K562 (cell line): ENCODE measurements at regions not wholly inside any gene's neighbourhood (a gene's known extent, or its start where the extent isn't known, plus 50 kb on each side); places are given as distances from the start of the nearest gene placed in this dataset.

Source experiments
- ATAC-seq: fragments of 200-7000 bp; cut with Tn5 transposase; 3 replicates; pipeline ENCODE4 v1.9.1; 2020; ENCODE audit warnings: moderate library complexity
- BruUV-seq: library from RNA; stranded (reverse); fragments of 400-500 nt; replicated peaks from 2 replicates; lab custom pipeline; 2021; lab: Mats Ljungman, UMichigan
- CTCF ChIA-PET: fragments of 300-600 bp; formaldehyde crosslinking; extraction: SDS; loops from one replicate; lab custom pipeline; 2021; ENCODE audit warnings: low intra/inter-chr PET ratio; lab: Yijun Ruan, JAX
- POLR2A ChIA-PET: fragments of 300-600, 350-650 bp; sonication (Branson Sonifier 250); formaldehyde crosslinking; extraction: SDS; loops from one replicate; lab custom pipeline; 2021; ENCODE audit warnings: antibody characterized with exemption, inconsistent platforms; lab: Yijun Ruan, JAX
- DNase-seq, 4 experiments: peaks; one replicate each; pipeline versions ENCODE4 v3.0.0 to v3.0.0-alpha.2; 2011 to 2018; ENCODE audit warnings: low spot score in 3 of 4, mixed read lengths in 3 of 4; ENCODE audit errors: extremely low read depth in 1 of 4
- FAIRE-seq: peaks from 2 replicates; lab custom pipeline; 2011; peaks lifted over from hg19 to GRCh38; lab: Jason Lieb, UNC
- H2AFZ ChIP-seq: 2 replicates; pipeline ENCODE4 v1.6.0; 2011; ENCODE audit warnings: low read depth, low read length, control low read depth, inconsistent platforms
- H3K27ac ChIP-seq: fragments of 200-600 bp; 3 replicates; pipeline ENCODE4 v1.8.0; 2011; ENCODE audit warnings: low read depth, mild to moderate bottlenecking, control low read depth, inconsistent platforms, low read length, moderate library complexity, mixed read lengths; ENCODE audit errors: extremely low read depth
- H3K27me3 ChIP-seq, 2 experiments: fragments of 300-600 bp in 1 of 2; 2 replicates in 1 of 2; 3 replicates in 1 of 2; pipeline versions ENCODE4 v1.6.0 to v1.8.0; 2011; ENCODE audit warnings: inconsistent platforms in 2 of 2, low read length in 2 of 2, mild to moderate bottlenecking in 1 of 2, mixed read lengths in 1 of 2, moderate library complexity in 1 of 2; ENCODE audit not compliant: control insufficient read depth in 2 of 2, insufficient read depth in 2 of 2
- H3K36me3 ChIP-seq: fragments of 300-600 bp; 3 replicates; pipeline ENCODE4 v1.8.0; 2011; ENCODE audit warnings: mild to moderate bottlenecking, low read length, inconsistent platforms; ENCODE audit not compliant: control insufficient read depth, insufficient read depth
- H3K4me1 ChIP-seq, 2 experiments: fragments of 200-600 bp in 1 of 2; replicated peaks in 1 of 2; 2 replicates in 1 of 2; 3 replicates in 1 of 2; pipeline versions ENCODE4 v1.5.1 to v1.8.0; 2011; ENCODE audit warnings: inconsistent platforms in 2 of 2, low read length in 2 of 2, mild to moderate bottlenecking in 1 of 2, mixed read lengths in 1 of 2, moderate library complexity in 1 of 2; ENCODE audit not compliant: control insufficient read depth in 2 of 2, insufficient read depth in 2 of 2
- H3K4me2 ChIP-seq: 2 replicates; pipeline ENCODE4 v1.6.1; 2011; ENCODE audit warnings: low read length, control low read depth, inconsistent platforms, mixed read lengths; ENCODE audit not compliant: insufficient read depth
- H3K4me3 ChIP-seq: fragments of 200-600 bp; sonication (generic), shearing (Covaris generic); 2 replicates; pipeline ENCODE4 v1.5.1; 2016; ENCODE audit warnings: control low read depth, inconsistent platforms
- H3K79me2 ChIP-seq: fragments of 200-600 bp; 3 replicates; pipeline ENCODE4 v1.8.0; 2011; ENCODE audit warnings: low read length, inconsistent platforms; ENCODE audit not compliant: control insufficient read depth, insufficient read depth
- H3K9ac ChIP-seq, 2 experiments: 2 replicates each; pipeline versions ENCODE4 v1.6.0 to v1.6.1; 2011; ENCODE audit warnings: low read depth in 2 of 2, low read length in 2 of 2, control low read depth in 1 of 2, inconsistent platforms in 1 of 2, mild to moderate bottlenecking in 1 of 2, mixed read lengths in 1 of 2; ENCODE audit not compliant: insufficient read depth in 1 of 2
- H3K9me1 ChIP-seq: one replicate; pipeline ENCODE4 v1.6.0; 2011; ENCODE audit warnings: inconsistent platforms, mild to moderate bottlenecking, low read length, moderate library complexity; ENCODE audit not compliant: control insufficient read depth, insufficient read depth
- H3K9me3 ChIP-seq: replicated peaks from 2 replicates; pipeline ENCODE4 v1.5.1; 2011; ENCODE audit warnings: low read depth, low read length, inconsistent platforms; ENCODE audit not compliant: control insufficient read depth, insufficient read depth
- H4K20me1 ChIP-seq: replicated peaks from 2 replicates; pipeline ENCODE4 v1.6.1; 2011; ENCODE audit warnings: low read length, inconsistent platforms, mixed read lengths; ENCODE audit not compliant: control insufficient read depth, insufficient read depth
- CREM ChIP-seq: IDR thresholded peaks from 2 replicates; pipeline ENCODE4 v1.6.1; 2014; ENCODE audit warnings: antibody characterized with exemption, low read depth
- ERF ChIP-seq: fragments of 450-650 bp; formaldehyde crosslinking; IDR thresholded peaks from 2 replicates; pipeline ENCODE4 v1.4.0; 2020; ENCODE audit warnings: mild to moderate bottlenecking, mixed read lengths
- GABPB2 ChIP-seq: fragments of 250-450 bp; sonication (Bioruptor Pico); conservative IDR thresholded peaks from 2 replicates; pipeline ENCODE4 v1.5.1; 2021; ENCODE audit warnings: mild to moderate bottlenecking
- KLF1 ChIP-seq: fragments of 450-650 bp; IDR thresholded peaks from 2 replicates; pipeline ENCODE4 v1.6.1; 2016; ENCODE audit warnings: missing genetic modification characterization, missing compliant biosample characterization
- NCOA1 ChIP-seq: fragments of 450-650 bp; IDR thresholded peaks from 2 replicates; pipeline ENCODE4 v1.6.1; 2016; ENCODE audit warnings: low read depth
- NFE2 ChIP-seq: IDR thresholded peaks from 2 replicates; pipeline ENCODE4 v1.6.1; 2014; ENCODE audit warnings: antibody characterized with exemption, low read depth
- NFE2L1 ChIP-seq: fragments of 450-650 bp; IDR thresholded peaks from 2 replicates; pipeline ENCODE4 v1.6.1; 2016; ENCODE audit warnings: missing genetic modification characterization, low read depth, mild to moderate bottlenecking, missing compliant biosample characterization, moderate library complexity, borderline replicate concordance
- POLR2AphosphoS5 ChIP-seq: IDR thresholded peaks from 2 replicates; pipeline ENCODE4 v1.6.1; 2011; ENCODE audit warnings: mild to moderate bottlenecking, low read depth, low read length, moderate library complexity; ENCODE audit not compliant: control insufficient read depth, insufficient read depth
- PREB ChIP-seq: sonication (generic); formaldehyde crosslinking; IDR thresholded peaks from 2 replicates; pipeline ENCODE4 v1.8.1; 2023; ENCODE audit warnings: mild to moderate bottlenecking, missing genetic modification reagents
- THAP12 ChIP-seq: fragments of 250-450 bp; sonication (Bioruptor Pico); IDR thresholded peaks from 2 replicates; pipeline ENCODE4 v1.9.0; 2021; ENCODE audit warnings: mild to moderate bottlenecking, inconsistent platforms
- WHSC1 ChIP-seq: IDR thresholded peaks from one replicate; pipeline ENCODE4 v1.6.1; 2012; ENCODE audit warnings: low read length, control low read depth, inconsistent platforms
- ZBTB1 ChIP-seq: sonication (generic); formaldehyde crosslinking; IDR thresholded peaks from 2 replicates; pipeline ENCODE4 v1.8.1; 2023; ENCODE audit warnings: missing genetic modification reagents, low read depth, mild to moderate bottlenecking, borderline replicate concordance
- ZNF12 ChIP-seq: sonication (generic); formaldehyde crosslinking; IDR thresholded peaks from 2 replicates; pipeline ENCODE4 v1.4.0; 2020; ENCODE audit warnings: mild to moderate bottlenecking, missing genetic modification reagents
- ZNF707 ChIP-seq: fragments of 250-450 bp; sonication (Bioruptor Pico); conservative IDR thresholded peaks from 2 replicates; pipeline ENCODE4 v1.8.0; 2022; ENCODE audit warnings: inconsistent platforms, mild to moderate bottlenecking, moderate library complexity
- WGBS: fragments of 100-300 bp; shearing (Covaris generic); methylation state at CpG from one replicate; pipeline ENCODE4 v1.1.6; 2016; ENCODE audit warnings: low coverage, mixed read lengths; ENCODE audit not compliant: insufficient coverage; ENCODE audit errors: missing lambda C conversion rate; 5-methylcytosine and 5-hydroxymethylcytosine counted together
- in situ Hi-C: fragments of 300-500 bp; cut with MboI; formaldehyde crosslinking; loops from 4 replicates; pipeline ENCODE4 v1.15.0; 2018; ENCODE audit warnings: inconsistent platforms, mixed read lengths
- intact Hi-C: fragments of 100-400 bp; cut with micrococcal nuclease; formaldehyde crosslinking; loops from 2 replicates; pipeline ENCODE4 v1.14.2; 2022
- TF ChIP-seq, protein P1 (sequence below): fragments of 450-650 bp; IDR thresholded peaks from one replicate; pipeline ENCODE4 v1.6.1; 2018; ENCODE audit warnings: mild to moderate bottlenecking, moderate library complexity; ENCODE audit not compliant: partially characterized antibody
- TF ChIP-seq, protein P2 (sequence below): fragments of 250-450 bp; sonication (Bioruptor Pico); IDR thresholded peaks from 2 replicates; pipeline ENCODE4 v1.8.0; 2021; ENCODE audit warnings: mild to moderate bottlenecking, moderate library complexity

DNA sequence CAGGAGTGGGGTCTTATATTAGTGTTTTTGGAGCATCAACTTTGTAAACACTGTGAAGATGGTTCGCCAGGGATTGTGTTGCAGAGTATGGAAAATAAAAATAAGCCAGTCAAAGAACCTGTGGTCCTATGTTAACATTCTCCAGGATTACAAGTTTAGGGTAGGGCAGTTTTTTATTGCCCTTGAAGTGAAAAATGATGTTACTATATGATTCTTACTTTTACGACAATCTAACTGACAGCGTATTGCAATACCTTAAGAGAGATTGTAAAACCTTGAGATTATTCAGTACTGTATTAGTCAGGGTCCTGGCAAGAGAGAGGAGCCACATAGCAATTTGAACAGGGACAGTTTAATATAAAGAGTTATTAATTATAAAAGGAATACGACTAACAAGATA, 144.7 kb upstream of the ZNF608 start (continued):
- TF ChIP-seq, protein P1, sequence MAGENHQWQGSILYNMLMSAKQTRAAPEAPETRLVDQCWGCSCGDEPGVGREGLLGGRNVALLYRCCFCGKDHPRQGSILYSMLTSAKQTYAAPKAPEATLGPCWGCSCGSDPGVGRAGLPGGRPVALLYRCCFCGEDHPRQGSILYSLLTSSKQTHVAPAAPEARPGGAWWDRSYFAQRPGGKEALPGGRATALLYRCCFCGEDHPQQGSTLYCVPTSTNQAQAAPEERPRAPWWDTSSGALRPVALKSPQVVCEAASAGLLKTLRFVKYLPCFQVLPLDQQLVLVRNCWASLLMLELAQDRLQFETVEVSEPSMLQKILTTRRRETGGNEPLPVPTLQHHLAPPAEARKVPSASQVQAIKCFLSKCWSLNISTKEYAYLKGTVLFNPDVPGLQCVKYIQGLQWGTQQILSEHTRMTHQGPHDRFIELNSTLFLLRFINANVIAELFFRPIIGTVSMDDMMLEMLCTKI: no peak

DNA sequence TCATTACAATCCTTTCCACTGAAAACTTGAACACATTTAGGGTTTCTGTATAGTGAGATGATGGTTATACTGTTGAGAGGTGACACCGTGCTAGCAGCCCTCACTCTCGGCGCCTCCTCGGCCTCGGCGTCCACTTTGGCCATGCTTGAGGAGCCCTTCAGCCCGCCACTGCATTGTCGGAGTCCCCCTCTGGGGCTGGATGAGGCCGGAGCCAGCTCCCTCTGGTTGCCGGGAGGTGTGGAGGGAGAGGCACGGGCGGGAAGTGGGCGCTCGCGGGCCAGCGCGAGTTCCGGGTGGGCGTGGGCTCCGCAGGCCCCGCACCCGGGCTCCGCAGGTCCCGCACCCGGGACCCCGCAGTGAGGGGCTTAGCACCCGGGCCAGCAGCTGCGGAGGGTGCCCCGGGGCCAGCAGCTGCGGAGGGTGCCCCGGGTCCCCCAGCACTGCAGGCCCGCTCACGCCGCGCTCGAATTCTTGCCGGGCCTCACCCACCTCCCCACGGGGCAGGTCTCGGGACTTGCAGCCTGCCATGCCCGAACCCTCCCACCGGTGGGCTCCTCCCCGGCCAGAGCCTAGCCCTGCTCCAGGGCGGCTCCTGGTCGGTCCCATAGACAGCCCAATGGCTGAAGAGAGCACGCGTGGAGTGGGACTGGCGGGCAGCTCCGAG, 145.9 kb upstream of the ZNF608 start:
- in situ Hi-C loops (no loop called here), intact Hi-C loops (no loop called here)
- Histone ChIP-seq H3K9me1 (no peaks in the 10 kb centered on the region), H3K27ac (no peak overlapping the region), H3K27me3 (no peaks in the 10 kb centered on the region), H3K4me3 (no peak overlapping the region), H3K4me1 (no peaks in the 10 kb centered on the region), H3K9me3 (no peaks in the 10 kb centered on the region), H3K36me3 (0 out of 3 replicates have a peak, but pooled peaks cover 2% of the 10 kb centered on the region), H4K20me1 (no peaks in the 10 kb centered on the region), H3K4me2 (no peak overlapping the region), H3K9ac (no peak overlapping the region), H3K79me2 (no peaks in the 10 kb centered on the region), H2AFZ (no peak overlapping the region)
- ATAC-seq (no peak), DNase-seq (no peak), FAIRE-seq (no peak)
- POLR2A ChIA-PET: no interaction called here
- WGBS: 63% methylated on average over 20 of the region's 48 CpGs
- no TSS peak for BruUV-seq
- CTCF ChIA-PET: no interaction called here
- no peak for TF ChIP-seq NFE2L1 (tag)
- no peak for TF ChIP-seq ZNF12 (CRISPR knock-in tag)
- no peak for TF ChIP-seq POLR2AphosphoS5
- TF ChIP-seq GABPB2 (CRISPR knock-in tag): no peak
- TF ChIP-seq NCOA1: no peak
- TF ChIP-seq ERF (CRISPR knock-in tag): no peak
- no peak for TF ChIP-seq THAP12 (CRISPR knock-in tag)
- no peak for TF ChIP-seq PREB
- TF ChIP-seq WHSC1: no peak
- no peak for TF ChIP-seq ZBTB1
- no peak for TF ChIP-seq CREM
- TF ChIP-seq, protein P2, sequence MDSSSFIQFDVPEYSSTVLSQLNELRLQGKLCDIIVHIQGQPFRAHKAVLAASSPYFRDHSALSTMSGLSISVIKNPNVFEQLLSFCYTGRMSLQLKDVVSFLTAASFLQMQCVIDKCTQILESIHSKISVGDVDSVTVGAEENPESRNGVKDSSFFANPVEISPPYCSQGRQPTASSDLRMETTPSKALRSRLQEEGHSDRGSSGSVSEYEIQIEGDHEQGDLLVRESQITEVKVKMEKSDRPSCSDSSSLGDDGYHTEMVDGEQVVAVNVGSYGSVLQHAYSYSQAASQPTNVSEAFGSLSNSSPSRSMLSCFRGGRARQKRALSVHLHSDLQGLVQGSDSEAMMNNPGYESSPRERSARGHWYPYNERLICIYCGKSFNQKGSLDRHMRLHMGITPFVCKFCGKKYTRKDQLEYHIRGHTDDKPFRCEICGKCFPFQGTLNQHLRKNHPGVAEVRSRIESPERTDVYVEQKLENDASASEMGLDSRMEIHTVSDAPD (CRISPR knock-in tag): no peak
- TF ChIP-seq KLF1 (tag): no peak
- no peak for TF ChIP-seq NFE2
- no peak for TF ChIP-seq ZNF707 (CRISPR knock-in tag)
